IMR-90 (cell line): ENCODE measurements at regions not wholly inside any gene's neighbourhood (a gene's known extent, or its start where the extent isn't known, plus 50 kb on each side); places are given as distances from the start of the nearest gene placed in this dataset.
A peak's percentile ranks its signal among the peaks of the same experiment; 100 is the strongest.

ENCODE experiments used
- ATAC-seq: fragments of 200-7000 bp; cut with Tn5 transposase; 2 replicates; pipeline ENCODE4 v1.9.1; 2020; ENCODE audit warnings: low read depth, mild to moderate bottlenecking, moderate library complexity
- BruUV-seq: library from RNA; stranded (reverse); fragments of 400-500 nt; replicated peaks from 2 replicates; lab custom pipeline; 2021; lab: Mats Ljungman, UMichigan
- CTCF ChIA-PET: fragments of 300-600 bp; formaldehyde crosslinking; extraction: SDS; loops from one replicate; lab custom pipeline; 2021; ENCODE audit warnings: antibody characterized with exemption; lab: Yijun Ruan, JAX
- POLR2A ChIA-PET: fragments of 300-600 bp; sonication (Branson Sonifier 250); formaldehyde crosslinking; loops from one replicate; lab custom pipeline; 2022; ENCODE audit warnings: antibody characterized with exemption; ENCODE audit not compliant: unreplicated experiment; lab: Charles Lee
- DNase-seq: peaks from one replicate; pipeline ENCODE4 v3.0.0; 2013
- H2AFZ ChIP-seq: replicated peaks from 2 replicates; pipeline ENCODE3; 2013; ENCODE audit warnings: low read length, mild to moderate bottlenecking; ENCODE audit not compliant: poor library complexity
- H2AK5ac ChIP-seq: 2 replicates; pipeline ENCODE4 v1.6.1; 2013; ENCODE audit warnings: low read depth, low read length, inconsistent platforms
- H2AK9ac ChIP-seq: replicated peaks from 2 replicates; pipeline ENCODE3; 2013; ENCODE audit warnings: mild to moderate bottlenecking, low read depth, low read length, moderate library complexity; ENCODE audit not compliant: poor library complexity
- H2BK120ac ChIP-seq: 2 replicates; pipeline ENCODE4 v1.6.1; 2013; ENCODE audit warnings: low read depth, low read length, inconsistent platforms
- H2BK15ac ChIP-seq: 3 replicates; pipeline ENCODE4 v1.6.1; 2013; ENCODE audit warnings: low read depth, low read length, inconsistent platforms
- H2BK20ac ChIP-seq: 2 replicates; pipeline ENCODE4 v1.6.1; 2013; ENCODE audit warnings: low read depth, mild to moderate bottlenecking, inconsistent platforms, low read length, moderate library complexity
- H2BK5ac ChIP-seq: 2 replicates; pipeline ENCODE4 v1.6.1; 2013; ENCODE audit warnings: mild to moderate bottlenecking, low read depth, low read length, inconsistent platforms; ENCODE audit not compliant: poor library complexity, severe bottlenecking
- H3K14ac ChIP-seq: replicated peaks from 2 replicates; pipeline ENCODE4 v1.6.1; 2013; ENCODE audit warnings: low read depth, low read length, inconsistent platforms
- H3K18ac ChIP-seq: 2 replicates; pipeline ENCODE4 v1.6.1; 2013; ENCODE audit warnings: low read depth, low read length, control low read depth
- H3K23ac ChIP-seq: 2 replicates; pipeline ENCODE4 v1.6.1; 2013; ENCODE audit warnings: low read depth, low read length, inconsistent platforms
- H3K27ac ChIP-seq: 2 replicates; pipeline ENCODE4 v1.5.1; 2013; ENCODE audit warnings: mild to moderate bottlenecking, control low read depth, low read length; ENCODE audit not compliant: insufficient read depth
- H3K27me3 ChIP-seq: 2 replicates; pipeline ENCODE4 v1.6.1; 2013; ENCODE audit warnings: low read length; ENCODE audit not compliant: control insufficient read depth, insufficient read depth
- H3K36me3 ChIP-seq: 2 replicates; pipeline ENCODE4 v1.6.1; 2013; ENCODE audit warnings: low read length, mixed read lengths; ENCODE audit not compliant: control insufficient read depth, insufficient read depth
- H3K4ac ChIP-seq: 2 replicates; pipeline ENCODE4 v1.6.1; 2013; ENCODE audit warnings: low read depth, low read length, inconsistent platforms
- H3K4me1 ChIP-seq: 2 replicates; pipeline ENCODE4 v1.6.1; 2013; ENCODE audit warnings: low read length, mixed read lengths; ENCODE audit not compliant: control insufficient read depth, insufficient read depth
- H3K4me2 ChIP-seq: 2 replicates; pipeline ENCODE4 v1.6.1; 2013; ENCODE audit warnings: low read depth, mild to moderate bottlenecking, control low read depth, low read length, moderate library complexity
- H3K4me3 ChIP-seq: 2 replicates; pipeline ENCODE4 v1.5.1; 2013; ENCODE audit warnings: low read depth, mild to moderate bottlenecking, control low read depth, low read length, moderate library complexity; ENCODE audit not compliant: insufficient read depth
- H3K56ac ChIP-seq: 2 replicates; pipeline ENCODE4 v1.6.1; 2013; ENCODE audit warnings: low read length, inconsistent platforms; ENCODE audit not compliant: insufficient read depth; ENCODE audit errors: extremely low read depth
- H3K79me1 ChIP-seq, 2 experiments: 2 replicates each; pipeline ENCODE4 v1.6.1; 2013; ENCODE audit warnings: low read length in 2 of 2, inconsistent platforms in 1 of 2, low read depth in 1 of 2
- H3K9ac ChIP-seq: 2 replicates; pipeline ENCODE4 v1.6.1; 2013; ENCODE audit warnings: low read depth, low read length, control low read depth
- H3K9me1 ChIP-seq: 2 replicates; pipeline ENCODE4 v1.6.1; 2013; ENCODE audit warnings: low read length, inconsistent platforms; ENCODE audit not compliant: insufficient read depth
- H3K9me3 ChIP-seq: 2 replicates; pipeline ENCODE4 v1.6.1; 2013; ENCODE audit warnings: low read length; ENCODE audit not compliant: control insufficient read depth, insufficient read depth
- H4K20me1 ChIP-seq: 2 replicates; pipeline ENCODE4 v1.6.1; 2013; ENCODE audit warnings: low read length, inconsistent platforms; ENCODE audit not compliant: insufficient read depth
- H4K5ac ChIP-seq: 2 replicates; pipeline ENCODE4 v1.6.1; 2013; ENCODE audit warnings: mild to moderate bottlenecking, low read depth, low read length, control low read depth
- H4K8ac ChIP-seq, 2 experiments: 2 replicates each; pipeline ENCODE4 v1.6.1; 2013; ENCODE audit warnings: low read depth in 2 of 2, low read length in 2 of 2, control low read depth in 1 of 2, inconsistent platforms in 1 of 2
- H4K91ac ChIP-seq: 2 replicates; pipeline ENCODE4 v1.6.1; 2013; ENCODE audit warnings: low read depth, low read length, inconsistent platforms; ENCODE audit not compliant: insufficient read depth
- BHLHE40 ChIP-seq: fragments of 150-350 bp; IDR thresholded peaks from 2 replicates; pipeline ENCODE4 v1.6.1; 2016; ENCODE audit warnings: mild to moderate bottlenecking, low read depth, low read length
- CEBPB ChIP-seq: IDR thresholded peaks from 2 replicates; pipeline ENCODE4 v1.6.1; 2012; ENCODE audit warnings: low read depth, low read length, improper control_type of control experiment
- CHD1 ChIP-seq: IDR thresholded peaks from 2 replicates; pipeline ENCODE4 v1.6.1; 2012; ENCODE audit warnings: low read depth, low read length, improper control_type of control experiment
- FOS ChIP-seq: fragments of 150-350 bp; IDR thresholded peaks from 2 replicates; pipeline ENCODE4 v1.6.1; 2016; ENCODE audit warnings: low read depth, low read length
- MAFK ChIP-seq: IDR thresholded peaks from 2 replicates; pipeline ENCODE4 v1.6.1; 2012; ENCODE audit warnings: low read depth, low read length, improper control_type of control experiment
- MAZ ChIP-seq: IDR thresholded peaks from 2 replicates; pipeline ENCODE4 v1.6.1; 2012; ENCODE audit warnings: low read depth, mild to moderate bottlenecking, low read length, improper control_type of control experiment, moderate library complexity, borderline replicate concordance
- MXI1 ChIP-seq: IDR thresholded peaks from 2 replicates; pipeline ENCODE4 v1.6.1; 2012; ENCODE audit warnings: low read depth, mild to moderate bottlenecking, low read length, moderate library complexity, borderline replicate concordance
- NFE2L2 ChIP-seq: fragments of 150-350 bp; IDR thresholded peaks from 2 replicates; pipeline ENCODE4 v1.6.1; 2016; ENCODE audit warnings: low read depth, mild to moderate bottlenecking, low read length
- POLR2A ChIP-seq: IDR thresholded peaks from 2 replicates; pipeline ENCODE4 v1.6.1; 2012; ENCODE audit warnings: mild to moderate bottlenecking, low read depth, low read length
- RAD21 ChIP-seq: IDR thresholded peaks from 2 replicates; pipeline ENCODE4 v1.6.1; 2012; ENCODE audit warnings: low read length, improper control_type of control experiment
- RCOR1 ChIP-seq: IDR thresholded peaks from 2 replicates; pipeline ENCODE4 v1.6.1; 2012; ENCODE audit warnings: mild to moderate bottlenecking, low read length, improper control_type of control experiment; ENCODE audit not compliant: insufficient replicate concordance
- RFX5 ChIP-seq: IDR thresholded peaks from 2 replicates; pipeline ENCODE4 v1.8.0; 2012; ENCODE audit warnings: low read depth, mild to moderate bottlenecking, low read length, moderate library complexity
- SMC3 ChIP-seq: fragments of 150-350 bp; IDR thresholded peaks from 2 replicates; pipeline ENCODE4 v1.6.1; 2016; ENCODE audit warnings: low read depth, mild to moderate bottlenecking, antibody characterized with exemption, low read length, moderate library complexity
- dilution Hi-C: fragments of 300-500 bp; cut with HindIII; formaldehyde crosslinking; loops from one replicate; pipeline ENCODE4 v1.14.3; 2018; ENCODE audit warnings: low sequenced_read_pairs; ENCODE audit not compliant: unreplicated experiment
- in situ Hi-C: fragments of 300-500 bp; cut with MboI; formaldehyde crosslinking; loops from 3 replicates; pipeline ENCODE4 v1.14.3; 2019; ENCODE audit warnings: low sequenced_read_pairs, inconsistent platforms, mixed read lengths
- intact Hi-C: fragments of 100-400 bp; cut with micrococcal nuclease; formaldehyde crosslinking; loops from 2 replicates; pipeline ENCODE4 v1.10.0; 2022
- TF ChIP-seq, protein P1 (sequence below): fragments of 150-350 bp; IDR thresholded peaks from 2 replicates; pipeline ENCODE4 v1.6.1; 2016; ENCODE audit warnings: low read depth, mild to moderate bottlenecking, low read length, moderate library complexity, borderline replicate concordance
- TF ChIP-seq, protein P2 (sequence below): fragments of 150-350 bp; IDR thresholded peaks from 2 replicates; pipeline ENCODE4 v1.6.1; 2017; ENCODE audit warnings: mild to moderate bottlenecking, antibody characterized with exemption, low read length, low read depth
- TF ChIP-seq, protein P3 (sequence below): conservative IDR thresholded peaks from 2 replicates; pipeline ENCODE4 v1.5.1; 2012; ENCODE audit warnings: mild to moderate bottlenecking, low read depth, low read length, improper control_type of control experiment

DNA sequence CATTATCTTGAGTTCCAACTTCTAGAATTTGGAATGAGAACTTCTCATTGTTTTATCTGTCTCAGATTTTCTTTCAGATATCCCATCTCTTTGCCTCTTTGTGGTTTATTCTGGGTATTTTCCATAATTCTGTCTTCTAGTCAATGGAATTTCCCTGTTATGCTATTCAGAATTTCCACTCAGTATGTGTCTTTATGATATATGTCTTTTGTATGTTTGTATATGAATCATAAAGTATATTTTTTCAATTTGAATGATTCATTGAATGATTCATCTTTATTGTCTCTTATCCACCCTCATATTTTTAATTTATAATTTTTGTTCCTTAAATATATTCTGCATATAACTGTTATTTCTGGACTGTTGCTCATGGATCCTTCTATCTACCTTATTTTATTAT, 729.7 kb upstream of the GOT2 start:
- Histone ChIP-seq H3K4me3 (no peak overlapping the region), H3K36me3 (no peaks in the 10 kb centered on the region), H3K23ac (no peak overlapping the region), H2AK5ac (no peak overlapping the region), H2BK20ac (no peak overlapping the region), H3K9ac (no peak overlapping the region), H3K18ac (no peak overlapping the region), H2AK9ac (no peak overlapping the region), H3K27me3 (no peaks in the 10 kb centered on the region), H3K56ac (no peak overlapping the region), H2AFZ (no peak overlapping the region), H3K14ac (no peak overlapping the region), H4K8ac (no peak overlapping the region), H3K9me3 (no peaks in the 10 kb centered on the region), H2BK120ac (no peak overlapping the region), H3K79me1 (no peaks in the 10 kb centered on the region), H3K9me1 (no peaks in the 10 kb centered on the region), H2BK15ac (no peak overlapping the region), H3K4ac (no peak overlapping the region), H3K4me2 (no peak overlapping the region), H3K27ac (no peak overlapping the region), H4K20me1 (no peaks in the 10 kb centered on the region), H3K4me1 (no peaks in the 10 kb centered on the region), H4K91ac (no peak overlapping the region), H4K5ac (no peak overlapping the region), H2BK5ac (no peak overlapping the region)
- DNase-seq (peak; percentile 27), ATAC-seq (no peak)
- ChIA-PET POLR2A (no interaction called here), CTCF (no interaction called here)
- intact Hi-C loops (no loop called here), in situ Hi-C loops (no loop called here), dilution Hi-C loops (no loop called here)
- TF ChIP-seq POLR2A (no peak), CEBPB (no peak), RFX5 (no peak), RCOR1 (no peak), MAZ (no peak), FOS (no peak), MXI1 (no peak), NFE2L2 (no peak), MAFK (no peak), RAD21 (no peak), SMC3 (no peak), CHD1 (no peak), BHLHE40 (no peak)
- TF ChIP-seq, protein P1, sequence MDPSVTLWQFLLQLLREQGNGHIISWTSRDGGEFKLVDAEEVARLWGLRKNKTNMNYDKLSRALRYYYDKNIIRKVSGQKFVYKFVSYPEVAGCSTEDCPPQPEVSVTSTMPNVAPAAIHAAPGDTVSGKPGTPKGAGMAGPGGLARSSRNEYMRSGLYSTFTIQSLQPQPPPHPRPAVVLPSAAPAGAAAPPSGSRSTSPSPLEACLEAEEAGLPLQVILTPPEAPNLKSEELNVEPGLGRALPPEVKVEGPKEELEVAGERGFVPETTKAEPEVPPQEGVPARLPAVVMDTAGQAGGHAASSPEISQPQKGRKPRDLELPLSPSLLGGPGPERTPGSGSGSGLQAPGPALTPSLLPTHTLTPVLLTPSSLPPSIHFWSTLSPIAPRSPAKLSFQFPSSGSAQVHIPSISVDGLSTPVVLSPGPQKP, result no peak
- TF ChIP-seq, protein P2, sequence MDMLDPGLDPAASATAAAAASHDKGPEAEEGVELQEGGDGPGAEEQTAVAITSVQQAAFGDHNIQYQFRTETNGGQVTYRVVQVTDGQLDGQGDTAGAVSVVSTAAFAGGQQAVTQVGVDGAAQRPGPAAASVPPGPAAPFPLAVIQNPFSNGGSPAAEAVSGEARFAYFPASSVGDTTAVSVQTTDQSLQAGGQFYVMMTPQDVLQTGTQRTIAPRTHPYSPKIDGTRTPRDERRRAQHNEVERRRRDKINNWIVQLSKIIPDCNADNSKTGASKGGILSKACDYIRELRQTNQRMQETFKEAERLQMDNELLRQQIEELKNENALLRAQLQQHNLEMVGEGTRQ, result no peak
- TF ChIP-seq, protein P3, sequence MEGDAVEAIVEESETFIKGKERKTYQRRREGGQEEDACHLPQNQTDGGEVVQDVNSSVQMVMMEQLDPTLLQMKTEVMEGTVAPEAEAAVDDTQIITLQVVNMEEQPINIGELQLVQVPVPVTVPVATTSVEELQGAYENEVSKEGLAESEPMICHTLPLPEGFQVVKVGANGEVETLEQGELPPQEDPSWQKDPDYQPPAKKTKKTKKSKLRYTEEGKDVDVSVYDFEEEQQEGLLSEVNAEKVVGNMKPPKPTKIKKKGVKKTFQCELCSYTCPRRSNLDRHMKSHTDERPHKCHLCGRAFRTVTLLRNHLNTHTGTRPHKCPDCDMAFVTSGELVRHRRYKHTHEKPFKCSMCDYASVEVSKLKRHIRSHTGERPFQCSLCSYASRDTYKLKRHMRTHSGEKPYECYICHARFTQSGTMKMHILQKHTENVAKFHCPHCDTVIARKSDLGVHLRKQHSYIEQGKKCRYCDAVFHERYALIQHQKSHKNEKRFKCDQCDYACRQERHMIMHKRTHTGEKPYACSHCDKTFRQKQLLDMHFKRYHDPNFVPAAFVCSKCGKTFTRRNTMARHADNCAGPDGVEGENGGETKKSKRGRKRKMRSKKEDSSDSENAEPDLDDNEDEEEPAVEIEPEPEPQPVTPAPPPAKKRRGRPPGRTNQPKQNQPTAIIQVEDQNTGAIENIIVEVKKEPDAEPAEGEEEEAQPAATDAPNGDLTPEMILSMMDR, result no peak
- no TSS peak for BruUV-seq
